Memory B cell (primary cell): ENCODE measurements at regions not wholly inside any gene's neighbourhood (a gene's known extent, or its start where the extent isn't known, plus 50 kb on each side); places are given as distances from the start of the nearest gene placed in this dataset.
"Not testable (repeated sequence)": the region's sequence is repeated elsewhere in the genome, so short reads cannot be mapped to it uniquely, and the experiment has no call there.

Experiments used
- ATAC-seq: fragments of 150-1000 bp; cut with Tn5 transposase; 2 replicates; pipeline ENCODE4 v1.10.0; 2021; ENCODE audit warnings: low read depth, mild to moderate bottlenecking, moderate library complexity
- DNase-seq, 2 donors: peaks; one replicate each; pipeline ENCODE4 v3.0.0; 2022; ENCODE audit warnings: low spot score in 2 of 2
- H3K27ac Mint-ChIP-seq: one replicate; pipeline ENCODE4 v1.8.0; 2022; ENCODE audit warnings: mild to moderate bottlenecking, moderate library complexity, mixed read lengths
- H3K27me3 Mint-ChIP-seq: one replicate; pipeline ENCODE4 v1.8.0; 2022; ENCODE audit warnings: mixed read lengths
- H3K36me3 Mint-ChIP-seq: one replicate; pipeline ENCODE4 v1.8.0; 2022; ENCODE audit warnings: mild to moderate bottlenecking, mixed read lengths
- H3K4me1 Mint-ChIP-seq: one replicate; pipeline ENCODE4 v1.8.0; 2022; ENCODE audit warnings: mixed read lengths
- H3K4me3 Mint-ChIP-seq: one replicate; pipeline ENCODE4 v1.8.0; 2022; ENCODE audit warnings: mild to moderate bottlenecking, moderate library complexity, mixed read lengths
- H3K9me3 Mint-ChIP-seq: one replicate; pipeline ENCODE4 v1.8.0; 2022; ENCODE audit warnings: mixed read lengths

GRCh38 chr11:115984228-115984627 is 480.0 kb upstream of the CADM1 start:
- Mint-ChIP-seq H3K4me3 (no peak overlapping the region), H3K4me1 (no peaks in the 10 kb centered on the region), H3K27me3 (no peaks in the 10 kb centered on the region), H3K36me3 (no peaks in the 10 kb centered on the region), H3K27ac (no peak overlapping the region), H3K9me3 (no peaks in the 10 kb centered on the region)
- DNase-seq = no peak
- ATAC-seq = no peak

DNA sequence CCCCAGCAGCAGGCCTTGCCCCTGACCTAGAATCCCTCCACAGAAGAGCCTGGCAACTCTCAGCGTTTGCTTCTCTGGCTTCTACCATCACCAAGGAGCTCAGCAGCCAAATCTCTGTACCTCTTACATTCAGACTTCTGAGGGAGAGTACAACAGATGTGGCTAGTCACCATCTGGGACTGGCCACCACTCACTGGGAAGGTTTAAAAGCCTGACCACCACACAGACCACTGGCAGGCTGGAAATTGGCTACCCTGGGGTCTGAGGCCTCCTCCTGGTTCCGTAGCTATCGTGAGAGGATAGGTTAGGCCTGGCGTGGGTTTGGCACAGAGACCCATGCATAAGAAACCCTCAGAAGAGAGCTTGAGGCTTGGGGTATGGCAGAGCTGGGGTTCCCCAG is 478.5 kb upstream of the CADM1 start:
- ATAC-seq (no peak), DNase-seq (no peak)
- no peak overlapping the region for H3K27ac Mint-ChIP-seq
- no peaks in the 10 kb centered on the region for H3K27me3 Mint-ChIP-seq
- no peaks in the 10 kb centered on the region for H3K36me3 Mint-ChIP-seq
- no peak overlapping the region for H3K4me3 Mint-ChIP-seq
- no peaks in the 10 kb centered on the region for H3K9me3 Mint-ChIP-seq
- no peaks in the 10 kb centered on the region for H3K4me1 Mint-ChIP-seq

DNA sequence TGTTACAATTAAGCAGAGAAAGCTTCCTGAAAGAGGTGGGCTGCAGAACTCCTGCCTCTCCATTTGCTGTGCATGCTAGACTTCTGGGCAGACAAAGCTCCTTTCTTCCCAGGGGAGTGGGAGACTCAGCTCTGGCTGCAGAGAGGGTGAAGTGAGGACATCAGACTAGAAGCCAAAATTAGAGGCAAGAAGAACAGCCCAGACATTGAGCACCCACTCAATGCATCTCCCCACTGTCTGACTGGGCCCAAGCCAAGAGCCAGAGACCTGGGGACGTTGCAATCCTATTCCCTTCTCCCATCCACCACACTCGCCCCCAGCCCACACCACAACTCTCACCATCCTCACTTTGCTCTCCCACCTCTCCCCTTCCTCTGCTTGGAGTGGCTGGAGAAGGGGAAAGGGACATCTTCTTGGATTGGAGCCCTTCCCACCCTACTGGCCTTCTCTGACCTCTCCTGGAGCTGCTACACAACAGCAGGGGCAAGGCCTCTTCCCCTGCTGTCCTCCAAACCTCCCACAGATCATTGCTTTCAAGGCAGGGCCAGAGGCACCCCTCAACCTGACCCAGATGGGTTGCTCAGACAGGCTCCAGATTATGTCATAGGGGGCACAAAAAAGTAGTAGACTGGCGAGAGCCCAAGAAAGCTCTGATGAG is 477.7 kb upstream of the CADM1 start:
- Mint-ChIP-seq H3K36me3 (no peaks in the 10 kb centered on the region), H3K9me3 (no peaks in the 10 kb centered on the region), H3K4me3 (no peak overlapping the region), H3K4me1 (no peaks in the 10 kb centered on the region), H3K27me3 (peaks cover 2% of the 10 kb centered on the region), H3K27ac (no peak overlapping the region)
- ATAC-seq (no peak), DNase-seq (no peak)

DNA sequence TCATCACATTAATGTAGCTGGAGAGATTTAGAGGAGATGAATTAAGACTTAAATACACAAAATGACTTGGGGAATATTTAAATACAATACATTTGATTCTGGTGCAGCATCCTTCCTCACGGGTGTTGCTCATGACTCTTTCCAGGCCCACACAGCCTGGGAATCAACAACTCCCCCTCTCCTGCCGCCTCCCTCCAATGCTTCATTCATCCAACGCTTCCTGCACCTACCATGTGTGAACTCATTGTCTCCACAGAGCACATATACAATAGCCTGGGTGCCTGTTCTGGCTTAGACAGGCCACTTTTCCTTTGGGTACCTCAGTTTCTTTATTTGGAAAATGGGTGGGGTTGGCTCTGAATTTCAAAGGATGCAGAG is 476.9 kb upstream of the CADM1 start:
- Mint-ChIP-seq H3K4me1 (no peaks in the 10 kb centered on the region), H3K27ac (no peak overlapping the region), H3K9me3 (no peaks in the 10 kb centered on the region)

GRCh38 chr11:115980337-115981103 is 476.3 kb upstream of the CADM1 start:
- peaks cover 4% of the 10 kb centered on the region for H3K4me1 Mint-ChIP-seq
- DNase-seq (no peak), ATAC-seq (no peak)
- no peak overlapping the region for H3K4me3 Mint-ChIP-seq
- no peak overlapping the region for H3K27ac Mint-ChIP-seq
- no peaks in the 10 kb centered on the region for H3K36me3 Mint-ChIP-seq
- no peaks in the 10 kb centered on the region for H3K9me3 Mint-ChIP-seq
- peaks cover 11% of the 10 kb centered on the region for H3K27me3 Mint-ChIP-seq

More for the DNA sequence above, 476.9 kb upstream of the CADM1 start:
- Mint-ChIP-seq H3K27me3 (peaks cover 7% of the 10 kb centered on the region), H3K4me3 (no peak overlapping the region), H3K36me3 (no peaks in the 10 kb centered on the region)
- ATAC-seq (no peak), DNase-seq (no peak)

GRCh38 chr11:115974703-115975102 is 470.5 kb upstream of the CADM1 start:
- Mint-ChIP-seq H3K9me3 (no peaks in the 10 kb centered on the region), H3K4me1 (peaks cover 7% of the 10 kb centered on the region), H3K4me3 (peak overlapping the region; percentile 75), H3K36me3 (no peaks in the 10 kb centered on the region), H3K27me3 (peaks cover 13% of the 10 kb centered on the region), H3K27ac (no peak overlapping the region)
- ATAC-seq (no peak), DNase-seq (no peak)

GRCh38 chr11:115967203-115967602 is 463.0 kb upstream of the CADM1 start:
- H3K9me3 Mint-ChIP-seq, ATAC-seq, H3K27ac Mint-ChIP-seq, H3K4me1 Mint-ChIP-seq, H3K36me3 Mint-ChIP-seq, H3K27me3 Mint-ChIP-seq, DNase-seq, H3K4me3 Mint-ChIP-seq: not testable (repeated sequence)

GRCh38 chr11:115965767-115966504 is 461.7 kb upstream of the CADM1 start:
- Mint-ChIP-seq H3K9me3 (peaks cover 1% of the 10 kb centered on the region), H3K36me3 (no peaks in the 10 kb centered on the region), H3K4me1 (no peaks in the 10 kb centered on the region), H3K27me3 (peaks cover 5% of the 10 kb centered on the region), H3K27ac (no peak overlapping the region), H3K4me3 (no peak overlapping the region)
- ATAC-seq = no peak
- DNase-seq = no peak

- peaks cover 1% of the 10 kb centered on the region for H3K9me3 Mint-ChIP-seq
- H3K27me3 Mint-ChIP-seq = peaks cover 6% of the 10 kb centered on the region
- ATAC-seq (no peak), DNase-seq (no peak)
- no peak overlapping the region for H3K27ac Mint-ChIP-seq
- no peaks in the 10 kb centered on the region for H3K4me1 Mint-ChIP-seq
- H3K36me3 Mint-ChIP-seq = no peaks in the 10 kb centered on the region
- H3K4me3 Mint-ChIP-seq = no peak overlapping the region
Observed at GRCh38 chr11:115964091-115964490, 459.9 kb upstream of the CADM1 start.

DNA sequence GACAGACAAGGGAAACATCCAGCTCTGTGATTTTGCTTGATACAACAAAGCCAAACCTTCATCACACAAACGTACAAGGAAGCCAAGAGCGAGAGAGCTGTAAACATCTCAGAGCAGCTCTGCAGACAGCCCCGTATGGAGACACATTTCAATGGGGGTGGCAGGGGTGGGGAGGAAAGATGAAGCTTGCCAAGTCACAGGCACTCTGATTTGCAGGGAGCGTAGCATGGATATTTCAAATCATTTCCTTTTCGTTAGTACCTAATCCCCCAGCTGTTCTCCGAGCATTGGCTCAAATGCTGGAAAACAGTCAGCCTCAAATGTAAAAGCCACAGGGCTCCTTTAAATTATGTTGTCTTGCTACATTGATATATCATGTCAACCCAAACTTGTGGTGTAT is 458.9 kb upstream of the CADM1 start:
- H3K9me3 Mint-ChIP-seq = peaks cover 1% of the 10 kb centered on the region
- H3K27me3 Mint-ChIP-seq = peaks cover 11% of the 10 kb centered on the region
- no peaks in the 10 kb centered on the region for H3K36me3 Mint-ChIP-seq
- no peak overlapping the region for H3K27ac Mint-ChIP-seq
- peaks cover 2% of the 10 kb centered on the region for H3K4me1 Mint-ChIP-seq
- H3K4me3 Mint-ChIP-seq = no peak overlapping the region
- ATAC-seq (no peak), DNase-seq (no peak)

- no peak overlapping the region for H3K27ac Mint-ChIP-seq
- H3K36me3 Mint-ChIP-seq = no peaks in the 10 kb centered on the region
- H3K4me3 Mint-ChIP-seq = no peak overlapping the region
- H3K27me3 Mint-ChIP-seq = peaks cover 13% of the 10 kb centered on the region
- peaks cover 3% of the 10 kb centered on the region for H3K4me1 Mint-ChIP-seq
- H3K9me3 Mint-ChIP-seq = no peaks in the 10 kb centered on the region
- ATAC-seq (no peak), DNase-seq (no peak)
Observed at GRCh38 chr11:115961159-115962003, 457.2 kb upstream of the CADM1 start.

- H3K27ac Mint-ChIP-seq = no peak overlapping the region
- H3K4me1 Mint-ChIP-seq = peaks cover 3% of the 10 kb centered on the region
- ATAC-seq = no peak
- H3K9me3 Mint-ChIP-seq = no peaks in the 10 kb centered on the region
- peaks cover 13% of the 10 kb centered on the region for H3K27me3 Mint-ChIP-seq
- H3K4me3 Mint-ChIP-seq = no peak overlapping the region
- H3K36me3 Mint-ChIP-seq = no peaks in the 10 kb centered on the region
- no peak for DNase-seq
Observed at GRCh38 chr11:115959081-115959486, 454.9 kb upstream of the CADM1 start.

DNA sequence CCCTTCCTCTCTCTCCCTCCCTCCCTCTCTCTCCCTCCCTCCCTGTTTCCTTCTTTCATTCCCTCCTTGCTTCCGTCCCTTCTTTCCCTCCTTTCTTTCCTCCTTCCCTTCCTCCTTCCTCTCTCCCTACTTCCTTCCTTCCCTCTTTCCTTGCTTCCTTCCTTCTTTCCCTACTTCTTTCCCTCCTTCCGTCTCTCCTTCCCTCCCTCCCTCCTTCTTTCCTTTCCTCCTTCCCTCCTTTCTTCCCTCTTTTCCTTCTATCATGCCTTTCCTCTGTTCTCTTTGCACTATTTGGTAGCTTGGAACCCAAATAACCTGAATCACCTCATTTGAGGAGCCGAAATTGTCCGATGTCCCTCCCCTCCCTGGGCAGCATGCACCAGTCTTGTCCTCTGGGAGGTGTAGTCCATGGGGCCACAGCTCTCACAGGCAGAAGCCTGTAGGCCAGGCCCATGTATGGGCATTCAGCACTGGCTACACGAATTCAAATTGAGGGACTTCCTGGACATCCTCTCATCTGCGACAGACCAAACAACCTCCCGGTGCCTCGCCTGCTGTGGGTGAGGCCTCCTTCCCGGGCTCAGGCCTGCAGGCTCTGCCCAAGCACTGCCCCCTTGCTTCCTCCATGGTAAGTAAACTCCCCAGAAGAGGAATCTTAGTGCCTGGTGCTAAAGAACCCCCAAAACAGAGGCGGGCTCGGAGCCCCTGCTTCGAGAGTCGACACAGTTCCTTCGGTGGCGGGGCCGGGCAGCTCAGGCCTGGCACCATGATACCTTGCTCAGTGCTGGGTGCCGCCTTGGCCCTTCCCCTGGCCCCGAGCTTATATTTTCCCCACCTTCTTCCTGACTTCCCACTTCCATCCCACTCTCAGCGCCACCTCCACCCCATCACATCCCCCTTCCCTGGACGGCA is 454.1 kb upstream of the CADM1 start:
- Mint-ChIP-seq H3K27me3 (peaks cover 13% of the 10 kb centered on the region), H3K4me3 (no peak overlapping the region), H3K9me3 (no peaks in the 10 kb centered on the region), H3K36me3 (no peaks in the 10 kb centered on the region), H3K4me1 (peaks cover 3% of the 10 kb centered on the region), H3K27ac (no peak overlapping the region)
- DNase-seq = no peak
- no peak for ATAC-seq
